ENCODE measurements at regions not wholly inside any gene's neighbourhood (a gene's known extent, or its start where the extent isn't known, plus 50 kb on each side); places are given as distances from the start of the nearest gene placed in this dataset.
A peak's percentile ranks its signal among the peaks of the same experiment; 100 is the strongest.
"Not testable (repeated sequence)": the region's sequence is repeated elsewhere in the genome, so short reads cannot be mapped to it uniquely, and the experiment has no call there.

GRCh38 chr4:159006202-159006601 is 96.7 kb upstream of the RAPGEF2 start:
- no peak for DNase-seq (ENCODE audit: low spot score)

GRCh38 chr4:159008671-159009070 is 94.2 kb upstream of the RAPGEF2 start:
- no peak for DNase-seq (ENCODE audit: low spot score)

- no peak for DNase-seq (ENCODE audit: low spot score)
Measured at GRCh38 chr4:159009521-159009920, 93.4 kb upstream of the RAPGEF2 start.

- DNase-seq (ENCODE audit: low spot score), result no peak
Measured at GRCh38 chr4:159010100-159010499, 92.8 kb upstream of the RAPGEF2 start.

GRCh38 chr4:159010563-159011260 is 92.2 kb upstream of the RAPGEF2 start:
- DNase-seq (ENCODE audit: low spot score), result no peak

GRCh38 chr4:159012381-159012780 is 90.5 kb upstream of the RAPGEF2 start:
- no peak for DNase-seq (ENCODE audit: low spot score)

- DNase-seq (ENCODE audit: low spot score), result no peak
Measured at GRCh38 chr4:159013692-159014091, 89.2 kb upstream of the RAPGEF2 start.

GRCh38 chr4:159014859-159015258 is 88.0 kb upstream of the RAPGEF2 start:
- DNase-seq (ENCODE audit: low spot score), result no peak

GRCh38 chr4:159015841-159016240 is 87.0 kb upstream of the RAPGEF2 start:
- no peak for DNase-seq (ENCODE audit: low spot score)

- DNase-seq (ENCODE audit: low spot score), result peak; percentile 32
Measured at GRCh38 chr4:159016593-159017024, 86.3 kb upstream of the RAPGEF2 start.

GRCh38 chr4:159017323-159018026 is 85.4 kb upstream of the RAPGEF2 start:
- no peak for DNase-seq (ENCODE audit: low spot score)

GRCh38 chr4:159018062-159018629 is 84.7 kb upstream of the RAPGEF2 start:
- no peak for DNase-seq (ENCODE audit: low spot score)

- no peak for DNase-seq (ENCODE audit: low spot score)
Measured at GRCh38 chr4:159019356-159019755, 83.5 kb upstream of the RAPGEF2 start.

GRCh38 chr4:159021597-159022385 is 81.1 kb upstream of the RAPGEF2 start:
- no peak for DNase-seq (ENCODE audit: low spot score)

GRCh38 chr4:159023741-159024140 is 79.1 kb upstream of the RAPGEF2 start:
- no peak for DNase-seq (ENCODE audit: low spot score)

- DNase-seq (ENCODE audit: low spot score), result no peak
Measured at GRCh38 chr4:159024266-159024665, 78.6 kb upstream of the RAPGEF2 start.

- DNase-seq (ENCODE audit: low spot score), result no peak
Measured at GRCh38 chr4:159024828-159025227, 78.1 kb upstream of the RAPGEF2 start.

GRCh38 chr4:159026329-159026728 is 76.5 kb upstream of the RAPGEF2 start:
- no peak for DNase-seq (ENCODE audit: low spot score)

- DNase-seq (ENCODE audit: low spot score), result no peak
Measured at GRCh38 chr4:159027535-159027934, 75.3 kb upstream of the RAPGEF2 start.

GRCh38 chr4:159029481-159029880 is 73.4 kb upstream of the RAPGEF2 start:
- no peak for DNase-seq (ENCODE audit: low spot score)

GRCh38 chr4:159030297-159030696 is 72.6 kb upstream of the RAPGEF2 start:
- not testable (repeated sequence) for DNase-seq (ENCODE audit: low spot score)

- DNase-seq (ENCODE audit: low spot score), result no peak
Measured at GRCh38 chr4:159035570-159035969, 67.3 kb upstream of the RAPGEF2 start.

GRCh38 chr4:159038536-159038935 is 64.3 kb upstream of the RAPGEF2 start:
- no peak for DNase-seq (ENCODE audit: low spot score)
